H9 (cell line): ENCODE measurements at regions not wholly inside any gene's neighbourhood (a gene's known extent, or its start where the extent isn't known, plus 50 kb on each side); places are given as distances from the start of the nearest gene placed in this dataset.
A peak's percentile ranks its signal among the peaks of the same experiment; 100 is the strongest.

ENCODE experiments used
- DNase-seq: peaks from one replicate; pipeline ENCODE4 v3.0.0-alpha.2; 2017
- H2AFZ ChIP-seq: one replicate; pipeline ENCODE4 v1.6.1; 2013; ENCODE audit warnings: mild to moderate bottlenecking, low read length, control low read depth, moderate library complexity
- H2AK5ac ChIP-seq: 2 replicates; pipeline ENCODE4 v1.6.1; 2013; ENCODE audit warnings: low read length, control low read depth, mixed read lengths; ENCODE audit not compliant: insufficient read length
- H2BK120ac ChIP-seq: one replicate; pipeline ENCODE4 v1.6.1; 2013; ENCODE audit warnings: low read depth, mild to moderate bottlenecking, low read length, control low read depth, inconsistent platforms; ENCODE audit not compliant: poor library complexity, severe bottlenecking
- H2BK12ac ChIP-seq: 2 replicates; pipeline ENCODE4 v1.6.1; 2013; ENCODE audit warnings: low read length, control low read depth, mixed read lengths, low read depth; ENCODE audit not compliant: insufficient read length
- H2BK15ac ChIP-seq: 2 replicates; pipeline ENCODE4 v1.6.1; 2013; ENCODE audit warnings: low read depth, low read length, control low read depth
- H2BK20ac ChIP-seq: one replicate; pipeline ENCODE4 v1.6.1; 2013; ENCODE audit warnings: low read depth, mild to moderate bottlenecking, low read length, control low read depth, inconsistent platforms; ENCODE audit not compliant: poor library complexity, severe bottlenecking
- H2BK5ac ChIP-seq: 2 replicates; pipeline ENCODE4 v1.6.1; 2013; ENCODE audit warnings: low read length, control low read depth, mixed read lengths; ENCODE audit not compliant: insufficient read length
- H3K14ac ChIP-seq: 2 replicates; pipeline ENCODE4 v1.6.1; 2013; ENCODE audit warnings: low read length, control low read depth; ENCODE audit not compliant: insufficient read depth
- H3K18ac ChIP-seq: 2 replicates; pipeline ENCODE4 v1.6.1; 2013; ENCODE audit warnings: low read depth, mild to moderate bottlenecking, mixed read lengths, low read length, control low read depth; ENCODE audit not compliant: insufficient read length
- H3K23ac ChIP-seq: 2 replicates; pipeline ENCODE4 v1.6.1; 2013; ENCODE audit warnings: low read length, control low read depth, mixed read lengths, low read depth; ENCODE audit not compliant: insufficient read length
- H3K23me2 ChIP-seq: 2 replicates; pipeline ENCODE4 v1.6.1; 2013; ENCODE audit warnings: low read depth, mild to moderate bottlenecking, mixed read lengths, low read length, control low read depth; ENCODE audit not compliant: insufficient read length, poor library complexity, severe bottlenecking
- H3K27ac ChIP-seq: 2 replicates; pipeline ENCODE4 v1.5.1; 2013; ENCODE audit warnings: low read length, control low read depth, mixed read lengths, low read depth; ENCODE audit not compliant: insufficient read length
- H3K27me3 ChIP-seq: 2 replicates; pipeline ENCODE4 v1.6.1; 2013; ENCODE audit warnings: low read length, control low read depth, inconsistent platforms; ENCODE audit not compliant: insufficient read depth
- H3K4ac ChIP-seq: 2 replicates; pipeline ENCODE4 v1.6.1; 2013; ENCODE audit warnings: low read depth, mild to moderate bottlenecking, control low read depth, inconsistent platforms, low read length, moderate library complexity
- H3K4me1 ChIP-seq: 2 replicates; pipeline ENCODE4 v1.6.1; 2013; ENCODE audit warnings: low read length, control low read depth, inconsistent platforms; ENCODE audit not compliant: insufficient read depth
- H3K4me2 ChIP-seq: 2 replicates; pipeline ENCODE4 v1.6.1; 2013; ENCODE audit warnings: low read length, control low read depth, mixed read lengths; ENCODE audit not compliant: insufficient read length, insufficient read depth
- H3K56ac ChIP-seq: 2 replicates; pipeline ENCODE4 v1.6.1; 2013; ENCODE audit warnings: low read depth, mild to moderate bottlenecking, mixed read lengths, low read length, control low read depth; ENCODE audit not compliant: insufficient read length
- H3K79me1 ChIP-seq: 2 replicates; pipeline ENCODE4 v1.6.1; 2013; ENCODE audit warnings: low read depth, mild to moderate bottlenecking, moderate library complexity, low read length, control low read depth, inconsistent platforms; ENCODE audit not compliant: insufficient read depth, poor library complexity, severe bottlenecking
- H3K79me2 ChIP-seq: 2 replicates; pipeline ENCODE4 v1.6.1; 2013; ENCODE audit warnings: low read length, control low read depth, inconsistent platforms; ENCODE audit not compliant: insufficient read depth
- H3K9ac ChIP-seq: 2 replicates; pipeline ENCODE4 v1.6.1; 2013; ENCODE audit warnings: low read length, control low read depth, mixed read lengths; ENCODE audit not compliant: insufficient read length; ENCODE audit errors: extremely low read depth
- H3K9me3 ChIP-seq: one replicate; pipeline ENCODE4 v1.6.1; 2013; ENCODE audit warnings: low read depth, low read length, inconsistent platforms; ENCODE audit not compliant: control insufficient read depth
- H3T11ph ChIP-seq: one replicate; pipeline ENCODE4 v1.6.1; 2013; ENCODE audit warnings: mild to moderate bottlenecking, low read length, control low read depth, inconsistent platforms
- H4K20me1 ChIP-seq: one replicate; pipeline ENCODE4 v1.6.1; 2013; ENCODE audit not compliant: control insufficient read depth, insufficient read length, insufficient read depth
- H4K5ac ChIP-seq: 2 replicates; pipeline ENCODE4 v1.6.1; 2013; ENCODE audit warnings: low read depth, mild to moderate bottlenecking, mixed read lengths, low read length, control low read depth; ENCODE audit not compliant: insufficient read length
- H4K8ac ChIP-seq: replicated peaks from 2 replicates; pipeline ENCODE4 v1.6.1; 2013; ENCODE audit warnings: low read length, control low read depth, mixed read lengths, low read depth; ENCODE audit not compliant: insufficient read length
- H4K91ac ChIP-seq: 2 replicates; pipeline ENCODE4 v1.6.1; 2013; ENCODE audit warnings: low read depth, mild to moderate bottlenecking, moderate library complexity, mixed read lengths, low read length, control low read depth; ENCODE audit not compliant: insufficient read length
- H3K27ac Mint-ChIP-seq, 3 experiments: 2 replicates in 2 of 3; 3 replicates in 1 of 3; pipeline ENCODE4 v1.8.0; 2020 to 2021; ENCODE audit warnings: mixed read lengths in 3 of 3, mild to moderate bottlenecking in 1 of 3, moderate library complexity in 1 of 3
- H3K27me3 Mint-ChIP-seq: 2 replicates; pipeline ENCODE4 v1.8.0; 2021; ENCODE audit warnings: low read depth, mild to moderate bottlenecking, moderate library complexity, mixed read lengths
- H3K36me3 Mint-ChIP-seq, 3 experiments: 2 replicates in 2 of 3; 3 replicates in 1 of 3; pipeline ENCODE4 v1.8.0; 2020 to 2021; ENCODE audit warnings: low read depth in 3 of 3, mixed read lengths in 3 of 3; ENCODE audit not compliant: insufficient read depth in 1 of 3
- H3K4me1 Mint-ChIP-seq, 2 experiments: 2 replicates each; pipeline ENCODE4 v1.8.0; 2020; ENCODE audit warnings: mixed read lengths in 2 of 2
- H3K4me3 Mint-ChIP-seq, 2 experiments: 2 replicates in 1 of 2; 3 replicates in 1 of 2; pipeline ENCODE4 v1.8.0; 2020 to 2021; ENCODE audit warnings: mild to moderate bottlenecking in 2 of 2, mixed read lengths in 2 of 2, moderate library complexity in 1 of 2
- H3K9me3 Mint-ChIP-seq, 2 experiments: 2 replicates in 1 of 2; 3 replicates in 1 of 2; pipeline ENCODE4 v1.8.0; 2020; ENCODE audit warnings: mild to moderate bottlenecking in 2 of 2, mixed read lengths in 2 of 2, moderate library complexity in 1 of 2
- CTCF ChIP-seq: fragments of 200-600 bp; sonication (generic); conservative IDR thresholded peaks from 3 replicates; pipeline ENCODE4 v1.8.0; 2021; ENCODE audit warnings: antibody characterized with exemption, mild to moderate bottlenecking
- whole genome bisulfite sequencing: extraction: QIAGEN DNeasy Blood & Tissue Kit; methylation state at CpG from one replicate; pipeline ENCODE4 v1.1.7; 2013; ENCODE audit warnings: missing lambda C conversion rate, low lambda C conversion rate, mixed read lengths; ENCODE audit not compliant: insufficient read length; ENCODE audit errors: extremely low coverage; 5-methylcytosine and 5-hydroxymethylcytosine counted together

GRCh38 chr4:53748328-53748772 is 157.1 kb upstream of the LNX1 start:
- peak overlapping the region; percentile 24; the same call in 1 of the 2 replicates for H3K14ac ChIP-seq
- Mint-ChIP-seq H3K4me3 (no peak overlapping the region), H3K9me3 (no peaks in the 10 kb centered on the region), H3K4me1 (peaks cover 10% of the 10 kb centered on the region in 2 experiments), H3K36me3 (no peaks in the 10 kb centered on the region; a peak in 1 of 7 replicates), H3K27ac (no peak overlapping the region), H3K27me3 (no peaks in the 10 kb centered on the region; the same call in 1 of the 2 replicates)
- no peak overlapping the region for H2BK15ac ChIP-seq
- H3T11ph ChIP-seq = no peak overlapping the region
- WGBS = no CpG with 5 or more reads among the region's 2 CpGs
- no peak overlapping the region for H3K56ac ChIP-seq
- no peak overlapping the region for H2BK120ac ChIP-seq
- H3K23me2 ChIP-seq = no peaks in the 10 kb centered on the region
- H3K23ac ChIP-seq = no peak overlapping the region
- no peak overlapping the region for H3K4ac ChIP-seq
- H3K79me1 ChIP-seq = no peaks in the 10 kb centered on the region
- H3K79me2 ChIP-seq = no peaks in the 10 kb centered on the region
- H3K18ac ChIP-seq = no peak overlapping the region
- H2BK12ac ChIP-seq = no peak overlapping the region
- no peak overlapping the region for H2BK20ac ChIP-seq
- H3K9ac ChIP-seq = no peak overlapping the region
- H3K4me2 ChIP-seq = no peak overlapping the region
- H4K5ac ChIP-seq = no peak overlapping the region
- H3K27me3 ChIP-seq = no peaks in the 10 kb centered on the region
- no peak overlapping the region for H4K91ac ChIP-seq
- no peaks in the 10 kb centered on the region for H4K20me1 ChIP-seq
- no peaks in the 10 kb centered on the region for H3K4me1 ChIP-seq
- DNase-seq = no peak
- no peak overlapping the region for H4K8ac ChIP-seq
- no peak overlapping the region for H2AK5ac ChIP-seq
- no peaks in the 10 kb centered on the region for H3K9me3 ChIP-seq
- H2AFZ ChIP-seq = no peak overlapping the region
- no peak overlapping the region for H2BK5ac ChIP-seq
- no peak for TF ChIP-seq CTCF
- no peak overlapping the region for H3K27ac ChIP-seq
